DND-41 (cell line): ENCODE measurements at regions not wholly inside any gene's neighbourhood (a gene's known extent, or its start where the extent isn't known, plus 50 kb on each side); places are given as distances from the start of the nearest gene placed in this dataset.

ENCODE experiments used
- ATAC-seq: fragments of 200-7000 bp; cut with Tn5 transposase; 3 replicates; pipeline ENCODE4 v1.9.1; 2021; ENCODE audit warnings: low read depth; ENCODE audit not compliant: insufficient read depth
- DNase-seq: peaks from one replicate; pipeline ENCODE4 v3.0.0-alpha.2; 2020
- H2AFZ ChIP-seq: 2 replicates; pipeline ENCODE4 v1.6.0; 2012; ENCODE audit warnings: low read depth, low read length
- H3K27ac ChIP-seq: 2 replicates; pipeline ENCODE4 v1.5.1; 2012; ENCODE audit warnings: low read length, inconsistent platforms
- H3K27me3 ChIP-seq: fragments of 200-600 bp; sonication (generic); 2 replicates; pipeline ENCODE4 v1.6.0; 2012; ENCODE audit warnings: low read length, mild to moderate bottlenecking, inconsistent platforms; ENCODE audit not compliant: insufficient read depth, poor library complexity
- H3K36me3 ChIP-seq: 2 replicates; pipeline ENCODE4 v1.5.1; 2012; ENCODE audit warnings: low read length, inconsistent platforms; ENCODE audit not compliant: insufficient read depth
- H3K4me1 ChIP-seq: 2 replicates; pipeline ENCODE4 v1.5.1; 2012; ENCODE audit warnings: mild to moderate bottlenecking, low read length; ENCODE audit not compliant: insufficient read depth
- H3K4me2 ChIP-seq: 2 replicates; pipeline ENCODE4 v1.6.0; 2012; ENCODE audit warnings: mild to moderate bottlenecking, moderate library complexity, low read length, inconsistent platforms; ENCODE audit not compliant: insufficient read depth
- H3K4me3 ChIP-seq, 2 experiments: fragments of 200-600 bp in 1 of 2; shearing (Covaris generic) in 1 of 2; 2 replicates each; pipeline ENCODE4 v1.5.1; 2012 to 2016; ENCODE audit warnings: inconsistent platforms in 2 of 2, low read length in 2 of 2, mild to moderate bottlenecking in 2 of 2, low read depth in 1 of 2, moderate library complexity in 1 of 2
- H3K79me2 ChIP-seq: 2 replicates; pipeline ENCODE4 v1.6.0; 2012; ENCODE audit warnings: low read length, inconsistent platforms; ENCODE audit not compliant: insufficient read depth
- H3K9ac ChIP-seq: 2 replicates; pipeline ENCODE4 v1.6.0; 2012; ENCODE audit warnings: low read depth, mild to moderate bottlenecking, inconsistent platforms, low read length, moderate library complexity
- H3K9me3 ChIP-seq: 2 replicates; pipeline ENCODE4 v1.5.1; 2012; ENCODE audit warnings: low read length, moderate library complexity, mild to moderate bottlenecking, inconsistent platforms; ENCODE audit not compliant: insufficient read depth, severe bottlenecking
- H4K20me1 ChIP-seq: 2 replicates; pipeline ENCODE4 v1.6.0; 2012; ENCODE audit warnings: low read length; ENCODE audit not compliant: insufficient read depth
- EZH2 ChIP-seq: IDR thresholded peaks from 3 replicates; pipeline ENCODE4 v1.6.1; 2012; ENCODE audit warnings: borderline replicate concordance, low read depth, mild to moderate bottlenecking, moderate library complexity, low read length, inconsistent platforms; ENCODE audit not compliant: severe bottlenecking
- TF ChIP-seq, protein P1 (sequence below): IDR thresholded peaks from 2 replicates; pipeline ENCODE4 v1.5.1; 2012; ENCODE audit warnings: borderline replicate concordance, low read length, moderate library complexity, mild to moderate bottlenecking; ENCODE audit not compliant: poor library complexity, severe bottlenecking; ENCODE audit errors: extremely low read depth

DNA sequence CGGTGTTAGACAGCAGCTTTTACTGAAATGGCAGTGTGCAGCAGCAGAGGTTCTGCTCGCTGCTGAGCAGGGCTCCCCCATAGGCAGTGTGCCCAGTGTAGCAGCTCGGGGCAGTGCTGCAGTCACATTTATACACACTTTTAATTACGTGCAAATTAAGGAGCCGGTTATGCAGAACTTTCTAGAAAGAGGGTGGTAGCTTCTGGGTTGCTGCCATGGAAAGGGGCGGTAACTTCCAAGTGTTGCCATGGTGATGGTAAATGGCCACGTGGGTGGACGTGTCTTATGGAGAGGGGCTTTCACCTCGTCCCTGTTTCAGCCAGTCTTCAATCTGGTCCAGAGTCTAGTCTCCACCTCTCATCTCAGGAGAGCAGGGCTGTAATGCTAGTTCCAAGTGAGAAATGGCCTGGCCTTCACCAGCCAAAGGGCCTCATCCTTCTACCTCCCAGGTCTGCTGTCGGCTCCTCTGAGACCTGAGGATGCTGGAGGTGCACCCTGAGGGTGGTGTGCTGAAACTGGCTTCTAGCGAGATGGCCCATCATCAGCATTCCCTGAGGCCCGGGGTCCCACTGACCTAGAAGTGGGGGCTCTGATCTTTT lies 180.5 kb upstream of the PMEPA1 start:
- no peak overlapping the region for H3K9ac ChIP-seq
- no peak overlapping the region for H3K27ac ChIP-seq
- H3K79me2 ChIP-seq, result no peaks in the 10 kb centered on the region
- H3K4me2 ChIP-seq, result no peak overlapping the region
- H2AFZ ChIP-seq, result no peak overlapping the region
- TF ChIP-seq, protein P1, sequence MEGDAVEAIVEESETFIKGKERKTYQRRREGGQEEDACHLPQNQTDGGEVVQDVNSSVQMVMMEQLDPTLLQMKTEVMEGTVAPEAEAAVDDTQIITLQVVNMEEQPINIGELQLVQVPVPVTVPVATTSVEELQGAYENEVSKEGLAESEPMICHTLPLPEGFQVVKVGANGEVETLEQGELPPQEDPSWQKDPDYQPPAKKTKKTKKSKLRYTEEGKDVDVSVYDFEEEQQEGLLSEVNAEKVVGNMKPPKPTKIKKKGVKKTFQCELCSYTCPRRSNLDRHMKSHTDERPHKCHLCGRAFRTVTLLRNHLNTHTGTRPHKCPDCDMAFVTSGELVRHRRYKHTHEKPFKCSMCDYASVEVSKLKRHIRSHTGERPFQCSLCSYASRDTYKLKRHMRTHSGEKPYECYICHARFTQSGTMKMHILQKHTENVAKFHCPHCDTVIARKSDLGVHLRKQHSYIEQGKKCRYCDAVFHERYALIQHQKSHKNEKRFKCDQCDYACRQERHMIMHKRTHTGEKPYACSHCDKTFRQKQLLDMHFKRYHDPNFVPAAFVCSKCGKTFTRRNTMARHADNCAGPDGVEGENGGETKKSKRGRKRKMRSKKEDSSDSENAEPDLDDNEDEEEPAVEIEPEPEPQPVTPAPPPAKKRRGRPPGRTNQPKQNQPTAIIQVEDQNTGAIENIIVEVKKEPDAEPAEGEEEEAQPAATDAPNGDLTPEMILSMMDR, result no peak
- TF ChIP-seq EZH2, result no peak
- H3K4me1 ChIP-seq, result no peaks in the 10 kb centered on the region
- no peaks in the 10 kb centered on the region for H3K36me3 ChIP-seq
- no peaks in the 10 kb centered on the region for H3K27me3 ChIP-seq
- DNase-seq (no peak), ATAC-seq (no peak)
- H4K20me1 ChIP-seq, result peaks cover 4% of the 10 kb centered on the region
- H3K9me3 ChIP-seq, result no peaks in the 10 kb centered on the region
- no peak overlapping the region for H3K4me3 ChIP-seq

DNA sequence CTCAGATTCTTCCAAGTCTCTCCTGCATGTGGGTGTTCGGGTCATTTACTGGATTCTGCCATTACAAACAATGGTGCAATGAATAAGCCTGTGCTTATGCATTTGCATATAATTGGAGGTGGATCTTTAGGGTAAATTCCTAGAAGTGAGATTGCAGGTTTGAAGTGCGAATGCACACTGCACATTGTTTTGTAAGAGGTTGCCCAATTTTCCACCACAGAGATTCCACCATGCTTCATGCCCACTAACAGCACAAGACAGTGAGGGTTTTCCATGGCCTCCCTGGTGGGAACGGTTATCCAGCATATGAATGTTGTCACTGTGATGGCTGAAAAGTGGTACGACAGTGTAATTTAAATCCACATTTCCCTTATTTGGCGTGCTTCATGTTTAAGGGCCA lies 178.8 kb upstream of the PMEPA1 start:
- Histone ChIP-seq H3K9ac (no peak overlapping the region), H2AFZ (no peak overlapping the region), H3K4me1 (no peaks in the 10 kb centered on the region), H4K20me1 (peaks cover 3% of the 10 kb centered on the region), H3K9me3 (no peaks in the 10 kb centered on the region), H3K27ac (no peak overlapping the region), H3K27me3 (no peaks in the 10 kb centered on the region), H3K36me3 (no peaks in the 10 kb centered on the region), H3K4me2 (no peak overlapping the region), H3K79me2 (no peaks in the 10 kb centered on the region), H3K4me3 (no peak overlapping the region)
- ATAC-seq, result no peak
- DNase-seq, result no peak
- TF ChIP-seq, protein P1, result no peak
- no peak for TF ChIP-seq EZH2

DNA sequence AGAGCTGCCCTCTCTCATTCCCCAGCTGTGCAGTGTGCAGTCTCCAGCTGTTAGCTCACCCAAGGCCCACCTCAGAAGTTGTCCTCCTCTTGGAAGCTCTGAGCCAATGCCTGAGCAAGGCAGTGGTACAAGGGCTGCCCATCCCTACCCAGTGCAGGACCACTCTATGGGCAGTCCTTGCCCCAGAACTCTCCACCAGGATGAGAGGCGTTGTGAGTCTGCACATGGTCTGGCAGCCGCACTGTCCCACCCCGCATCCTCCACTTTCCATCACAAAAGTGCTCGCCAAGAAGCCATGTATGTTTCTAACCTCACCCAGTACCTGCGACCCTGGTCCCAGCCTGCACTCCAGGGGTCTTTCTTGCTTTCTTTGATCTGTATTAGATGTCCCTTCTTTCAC lies 175.1 kb upstream of the PMEPA1 start:
- H3K27ac ChIP-seq, result no peak overlapping the region
- no peaks in the 10 kb centered on the region for H3K79me2 ChIP-seq
- no peaks in the 10 kb centered on the region for H3K36me3 ChIP-seq
- H2AFZ ChIP-seq, result no peak overlapping the region
- H3K4me1 ChIP-seq, result no peaks in the 10 kb centered on the region
- no peaks in the 10 kb centered on the region for H3K9me3 ChIP-seq
- no peak overlapping the region for H3K9ac ChIP-seq
- TF ChIP-seq, protein P1, result no peak
- no peak for TF ChIP-seq EZH2
- H3K4me3 ChIP-seq, result no peak overlapping the region
- H3K4me2 ChIP-seq, result no peak overlapping the region
- ATAC-seq (no peak), DNase-seq (no peak)
- H3K27me3 ChIP-seq, result peaks cover 5% of the 10 kb centered on the region
- H4K20me1 ChIP-seq, result no peaks in the 10 kb centered on the region
